ENCODE measurements at regions not wholly inside any gene's neighbourhood (a gene's known extent, or its start where the extent isn't known, plus 50 kb on each side); places are given as distances from the start of the nearest gene placed in this dataset.

- TF ChIP-seq CTCF (conservative IDR thresholded peaks at IDR 0.05 in 1 of 2, IDR thresholded peaks at IDR 0.05 in 1 of 2; ENCODE audit: low read depth in 1 of 2, low read length in 2 of 2), result no peak
- no peak for TF ChIP-seq EZH2 (IDR thresholded peaks at IDR 0.05; ENCODE audit: low read length, missing control alignments)
Observed at GRCh38 chr15:73000293-73000692, 52.0 kb upstream of the NEO1 start.
